GM12878 (cell line): ENCODE measurements at regions not wholly inside any gene's neighbourhood (a gene's known extent, or its start where the extent isn't known, plus 50 kb on each side); places are given as distances from the start of the nearest gene placed in this dataset.

Experiments used
- ATAC-seq: fragments of 200-7000 bp; cut with Tn5 transposase; 3 replicates; pipeline ENCODE4 v1.9.1; 2020; ENCODE audit warnings: mild to moderate bottlenecking, moderate library complexity
- BruUV-seq: library from RNA; stranded (reverse); fragments of 400-500 nt; replicated peaks from 2 replicates; lab custom pipeline; 2021; lab: Mats Ljungman, UMichigan
- CTCF ChIA-PET: fragments of 300-600 bp; sonication (Branson Sonifier 250); formaldehyde crosslinking; extraction: SDS; loops from one replicate; lab custom pipeline; 2021; ENCODE audit warnings: inconsistent platforms; lab: Yijun Ruan, JAX
- POLR2A ChIA-PET: fragments of 350-600 bp; formaldehyde crosslinking; extraction: SDS; loops from one replicate; lab custom pipeline; 2021; ENCODE audit warnings: inconsistent platforms; lab: Charles Lee
- RAD21 ChIA-PET: fragments of 300-600 bp; sonication (Branson Sonifier 250); formaldehyde crosslinking; loops from one replicate; lab custom pipeline; 2023; ENCODE audit warnings: antibody characterized with exemption; ENCODE audit not compliant: unreplicated experiment; lab: Charles Lee
- SMC1A ChIA-PET: fragments of 300-600 bp; sonication (Branson Sonifier 250); formaldehyde crosslinking; loops from one replicate; lab custom pipeline; 2023; ENCODE audit not compliant: unreplicated experiment, uncharacterized antibody; lab: Charles Lee
- DNase-seq: peaks from one replicate; pipeline ENCODE4 v3.0.0-alpha.2; 2011; ENCODE audit warnings: low read depth, low spot score
- FAIRE-seq: peaks from 3 replicates; lab custom pipeline; 2011; peaks lifted over from hg19 to GRCh38; lab: Jason Lieb, UNC
- H2AFZ ChIP-seq: 2 replicates; pipeline ENCODE4 v1.6.0; 2011; ENCODE audit warnings: low read depth, low read length, control low read depth; ENCODE audit not compliant: control insufficient read depth
- H3K27ac ChIP-seq: 2 replicates; pipeline ENCODE4 v1.5.1; 2011; ENCODE audit warnings: control low read depth; ENCODE audit not compliant: control insufficient read depth, insufficient read depth
- H3K27me3 ChIP-seq, 2 experiments: replicated peaks in 1 of 2; 2 replicates each; pipeline versions ENCODE4 v1.6.0 to v1.6.1; 2011; ENCODE audit warnings: low read length in 1 of 2; ENCODE audit not compliant: control insufficient read depth in 2 of 2, insufficient read depth in 2 of 2
- H3K36me3 ChIP-seq, 2 experiments: 2 replicates each; pipeline ENCODE4 v1.5.1; 2011; ENCODE audit warnings: low read length in 1 of 2; ENCODE audit not compliant: control insufficient read depth in 2 of 2, insufficient read depth in 2 of 2
- H3K4me1 ChIP-seq: 2 replicates; pipeline ENCODE4 v1.6.1; 2011; ENCODE audit warnings: mild to moderate bottlenecking, low read length, moderate library complexity, mixed read lengths; ENCODE audit not compliant: control insufficient read depth, insufficient read depth
- H3K4me2 ChIP-seq: 2 replicates; pipeline ENCODE4 v1.6.0; 2011; ENCODE audit warnings: control low read depth; ENCODE audit not compliant: control insufficient read depth, insufficient read depth
- H3K4me3 ChIP-seq: fragments of 200-600 bp; sonication (generic); 2 replicates; pipeline ENCODE4 v1.5.1; 2016
- H3K79me2 ChIP-seq: 2 replicates; pipeline ENCODE4 v1.6.0; 2011; ENCODE audit warnings: low read length; ENCODE audit not compliant: control insufficient read depth, insufficient read depth
- H3K9ac ChIP-seq: 2 replicates; pipeline ENCODE4 v1.8.0; 2011; ENCODE audit warnings: low read length, control low read depth, mixed read lengths; ENCODE audit not compliant: control insufficient read depth, insufficient read depth
- H3K9me3 ChIP-seq: replicated peaks from 3 replicates; pipeline ENCODE4 v1.5.1; 2011; ENCODE audit warnings: mild to moderate bottlenecking, low read length; ENCODE audit not compliant: control insufficient read depth, insufficient read depth
- H4K20me1 ChIP-seq: 2 replicates; pipeline ENCODE4 v1.6.0; 2011; ENCODE audit not compliant: control insufficient read depth, insufficient read depth
- KAT2A ChIP-seq: conservative IDR thresholded peaks from 2 replicates; pipeline ENCODE4 v1.6.1; 2011; ENCODE audit warnings: low read depth, low read length; ENCODE audit not compliant: control insufficient read depth
- MYC ChIP-seq: IDR thresholded peaks from 2 replicates; pipeline ENCODE4 v1.6.1; 2011; ENCODE audit warnings: mild to moderate bottlenecking, low read length, moderate library complexity, inconsistent platforms; ENCODE audit not compliant: insufficient read depth, insufficient replicate concordance, insufficient read length, severe bottlenecking
- NBN ChIP-seq: fragments of 450-650 bp; IDR thresholded peaks from 2 replicates; pipeline ENCODE4 v1.6.1; 2016
- ZZZ3 ChIP-seq: IDR thresholded peaks from 2 replicates; pipeline ENCODE4 v1.6.1; 2011; ENCODE audit warnings: low read depth; ENCODE audit not compliant: control insufficient read depth, insufficient read length
- WGBS: methylation state at CpG from one replicate; pipeline ENCODE4 v1.1.6; 2016; ENCODE audit warnings: low lambda C conversion rate; ENCODE audit not compliant: insufficient replicate concordance, insufficient coverage; ENCODE audit errors: missing lambda C conversion rate; 5-methylcytosine and 5-hydroxymethylcytosine counted together
- in situ Hi-C: fragments of 300-500 bp; cut with MboI; formaldehyde crosslinking; loops from 9 replicates; pipeline ENCODE4 v1.14.3; 2018; ENCODE audit warnings: mixed read lengths
- intact Hi-C: fragments of 100-400 bp; cut with micrococcal nuclease; formaldehyde crosslinking; loops from one replicate; pipeline ENCODE4 v1.14.2; 2022; ENCODE audit not compliant: unreplicated experiment
- TF ChIP-seq, protein P1 (sequence below): fragments of 450-650 bp; formaldehyde crosslinking; IDR thresholded peaks from 2 replicates; pipeline ENCODE4 v1.4.0; 2022; ENCODE audit warnings: mild to moderate bottlenecking, moderate library complexity
- TF ChIP-seq, protein P2 (sequence below): fragments of 450-650 bp; IDR thresholded peaks from 2 replicates; pipeline ENCODE4 v1.6.1; 2016; ENCODE audit warnings: mild to moderate bottlenecking, moderate library complexity, borderline replicate concordance

DNA sequence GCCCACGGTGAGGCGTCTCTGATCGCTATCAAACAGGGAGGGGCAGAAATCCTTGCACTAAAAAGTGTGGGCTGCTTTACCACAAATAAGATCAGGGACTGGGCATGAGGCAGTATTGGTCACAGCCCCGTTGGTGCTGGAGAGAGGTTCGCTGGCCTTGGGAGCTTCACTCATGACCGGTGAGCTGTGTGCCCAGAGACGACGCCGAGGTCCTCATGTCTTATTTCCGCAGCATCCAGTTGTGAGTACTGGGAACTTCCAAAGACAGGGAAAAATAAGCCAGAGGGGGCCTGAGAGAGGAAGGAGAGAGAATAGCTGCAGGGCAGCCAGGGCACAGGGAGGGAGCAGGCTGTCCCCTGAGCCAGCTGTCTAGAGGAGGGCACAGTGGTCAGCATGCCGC lies 154.2 kb upstream of the PRKCQ start (continued):
- TF ChIP-seq, protein P1, sequence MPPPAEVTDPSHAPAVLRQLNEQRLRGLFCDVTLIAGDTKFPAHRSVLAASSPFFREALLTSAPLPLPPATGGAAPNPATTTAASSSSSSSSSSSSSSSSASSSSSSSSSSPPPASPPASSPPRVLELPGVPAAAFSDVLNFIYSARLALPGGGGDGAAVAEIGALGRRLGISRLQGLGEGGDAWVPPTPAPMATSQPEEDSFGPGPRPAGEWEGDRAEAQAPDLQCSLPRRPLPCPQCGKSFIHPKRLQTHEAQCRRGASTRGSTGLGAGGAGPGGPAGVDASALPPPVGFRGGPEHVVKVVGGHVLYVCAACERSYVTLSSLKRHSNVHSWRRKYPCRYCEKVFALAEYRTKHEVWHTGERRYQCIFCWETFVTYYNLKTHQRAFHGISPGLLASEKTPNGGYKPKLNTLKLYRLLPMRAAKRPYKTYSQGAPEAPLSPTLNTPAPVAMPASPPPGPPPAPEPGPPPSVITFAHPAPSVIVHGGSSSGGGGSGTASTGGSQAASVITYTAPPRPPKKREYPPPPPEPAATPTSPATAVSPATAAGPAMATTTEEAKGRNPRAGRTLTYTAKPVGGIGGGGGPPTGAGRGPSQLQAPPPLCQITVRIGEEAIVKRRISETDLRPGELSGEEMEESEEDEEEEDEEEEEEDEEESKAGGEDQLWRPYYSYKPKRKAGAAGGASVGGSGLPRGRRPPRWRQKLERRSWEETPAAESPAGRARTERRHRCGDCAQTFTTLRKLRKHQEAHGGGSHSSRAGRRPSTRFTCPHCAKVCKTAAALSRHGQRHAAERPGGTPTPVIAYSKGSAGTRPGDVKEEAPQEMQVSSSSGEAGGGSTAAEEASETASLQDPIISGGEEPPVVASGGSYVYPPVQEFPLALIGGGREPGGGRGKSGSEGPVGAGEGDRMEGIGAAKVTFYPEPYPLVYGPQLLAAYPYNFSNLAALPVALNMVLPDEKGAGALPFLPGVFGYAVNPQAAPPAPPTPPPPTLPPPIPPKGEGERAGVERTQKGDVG (CRISPR knock-in tag) = no peak
- no peak for TF ChIP-seq MYC

DNA sequence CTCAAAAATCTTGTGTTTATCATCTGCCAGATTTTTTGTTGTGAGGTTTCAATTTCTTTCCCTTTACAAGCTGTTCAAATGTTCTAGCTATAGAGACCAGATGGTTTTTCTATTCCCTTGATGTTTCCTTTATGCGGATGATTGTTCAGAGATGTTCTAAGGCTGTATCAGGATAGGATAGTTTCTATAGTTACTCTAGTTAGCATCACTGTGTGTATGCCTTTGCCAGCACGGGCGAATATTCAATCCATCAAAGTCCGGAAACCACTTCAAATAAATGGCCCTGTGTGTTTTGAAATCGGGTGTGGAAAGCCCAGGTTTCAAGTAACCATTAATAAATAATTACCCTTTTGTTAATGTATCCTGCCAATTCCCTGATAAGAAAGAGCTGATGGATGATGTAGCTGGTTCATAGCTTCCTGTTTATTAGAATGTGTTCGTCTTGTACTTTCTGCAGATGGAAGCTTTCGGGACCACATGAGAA lies 149.8 kb upstream of the PRKCQ start:
- H3K4me1 ChIP-seq = no peaks in the 10 kb centered on the region
- no peak overlapping the region for H3K9ac ChIP-seq
- H3K4me2 ChIP-seq = no peak overlapping the region
- in situ Hi-C loops (loop anchor here (25.0 kb wide), 1 partner anchor 107 kb away; no protein-coding TSS in a partner anchor), intact Hi-C loops (no loop called here)
- H3K27ac ChIP-seq = no peak overlapping the region
- no peak for ATAC-seq
- FAIRE-seq = no peak
- BruUV-seq = no TSS peak
- no peak overlapping the region for H3K4me3 ChIP-seq
- ChIA-PET RAD21 (no interaction called here), POLR2A (interaction anchor here (0.5 kb wide), 1 partner anchor 202 kb away, joined by 4 read pairs; no protein-coding TSS in a partner anchor), SMC1A (no interaction called here), CTCF (interaction anchor here (1.1 kb wide), 2 partner anchors 13 to 30 kb away, joined by 3 read pairs; no protein-coding TSS in a partner anchor)
- H3K36me3 ChIP-seq = no peaks in the 10 kb centered on the region
- no peaks in the 10 kb centered on the region; the same call in 2 of the 3 replicates for H3K9me3 ChIP-seq
- H4K20me1 ChIP-seq = no peaks in the 10 kb centered on the region
- no peaks in the 10 kb centered on the region for H3K79me2 ChIP-seq
- DNase-seq = no peak
- WGBS = 19% methylated on average over 7 of the region's 7 CpGs
- no peak overlapping the region for H2AFZ ChIP-seq
- H3K27me3 ChIP-seq = peaks cover 2 to 4% of the 10 kb centered on the region in 2 experiments
- TF ChIP-seq KAT2A = no peak
- no peak for TF ChIP-seq ZZZ3
- TF ChIP-seq NBN = no peak
- TF ChIP-seq, protein P2, sequence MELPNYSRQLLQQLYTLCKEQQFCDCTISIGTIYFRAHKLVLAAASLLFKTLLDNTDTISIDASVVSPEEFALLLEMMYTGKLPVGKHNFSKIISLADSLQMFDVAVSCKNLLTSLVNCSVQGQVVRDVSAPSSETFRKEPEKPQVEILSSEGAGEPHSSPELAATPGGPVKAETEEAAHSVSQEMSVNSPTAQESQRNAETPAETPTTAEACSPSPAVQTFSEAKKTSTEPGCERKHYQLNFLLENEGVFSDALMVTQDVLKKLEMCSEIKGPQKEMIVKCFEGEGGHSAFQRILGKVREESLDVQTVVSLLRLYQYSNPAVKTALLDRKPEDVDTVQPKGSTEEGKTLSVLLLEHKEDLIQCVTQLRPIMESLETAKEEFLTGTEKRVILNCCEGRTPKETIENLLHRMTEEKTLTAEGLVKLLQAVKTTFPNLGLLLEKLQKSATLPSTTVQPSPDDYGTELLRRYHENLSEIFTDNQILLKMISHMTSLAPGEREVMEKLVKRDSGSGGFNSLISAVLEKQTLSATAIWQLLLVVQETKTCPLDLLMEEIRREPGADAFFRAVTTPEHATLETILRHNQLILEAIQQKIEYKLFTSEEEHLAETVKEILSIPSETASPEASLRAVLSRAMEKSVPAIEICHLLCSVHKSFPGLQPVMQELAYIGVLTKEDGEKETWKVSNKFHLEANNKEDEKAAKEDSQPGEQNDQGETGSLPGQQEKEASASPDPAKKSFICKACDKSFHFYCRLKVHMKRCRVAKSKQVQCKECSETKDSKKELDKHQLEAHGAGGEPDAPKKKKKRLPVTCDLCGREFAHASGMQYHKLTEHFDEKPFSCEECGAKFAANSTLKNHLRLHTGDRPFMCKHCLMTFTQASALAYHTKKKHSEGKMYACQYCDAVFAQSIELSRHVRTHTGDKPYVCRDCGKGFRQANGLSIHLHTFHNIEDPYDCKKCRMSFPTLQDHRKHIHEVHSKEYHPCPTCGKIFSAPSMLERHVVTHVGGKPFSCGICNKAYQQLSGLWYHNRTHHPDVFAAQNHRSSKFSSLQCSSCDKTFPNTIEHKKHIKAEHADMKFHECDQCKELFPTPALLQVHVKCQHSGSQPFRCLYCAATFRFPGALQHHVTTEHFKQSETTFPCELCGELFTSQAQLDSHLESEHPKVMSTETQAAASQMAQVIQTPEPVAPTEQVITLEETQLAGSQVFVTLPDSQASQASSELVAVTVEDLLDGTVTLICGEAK = no peak
